Myocyte (in vitro differentiated cells): ENCODE measurements at regions not wholly inside any gene's neighbourhood (a gene's known extent, or its start where the extent isn't known, plus 50 kb on each side); places are given as distances from the start of the nearest gene placed in this dataset.
"Not testable (repeated sequence)": the region's sequence is repeated elsewhere in the genome, so short reads cannot be mapped to it uniquely, and the experiment has no call there.

Source experiments
- DNase-seq: peaks from one replicate; pipeline ENCODE4 v3.0.0-alpha.2; 2012; ENCODE audit warnings: low read depth

- no peak for DNase-seq
Measured at GRCh38 chr10:124171561-124171960, 78.2 kb upstream of the CHST15 start.

- no peak for DNase-seq
Measured at GRCh38 chr10:124170631-124171030, 77.2 kb upstream of the CHST15 start.

DNA sequence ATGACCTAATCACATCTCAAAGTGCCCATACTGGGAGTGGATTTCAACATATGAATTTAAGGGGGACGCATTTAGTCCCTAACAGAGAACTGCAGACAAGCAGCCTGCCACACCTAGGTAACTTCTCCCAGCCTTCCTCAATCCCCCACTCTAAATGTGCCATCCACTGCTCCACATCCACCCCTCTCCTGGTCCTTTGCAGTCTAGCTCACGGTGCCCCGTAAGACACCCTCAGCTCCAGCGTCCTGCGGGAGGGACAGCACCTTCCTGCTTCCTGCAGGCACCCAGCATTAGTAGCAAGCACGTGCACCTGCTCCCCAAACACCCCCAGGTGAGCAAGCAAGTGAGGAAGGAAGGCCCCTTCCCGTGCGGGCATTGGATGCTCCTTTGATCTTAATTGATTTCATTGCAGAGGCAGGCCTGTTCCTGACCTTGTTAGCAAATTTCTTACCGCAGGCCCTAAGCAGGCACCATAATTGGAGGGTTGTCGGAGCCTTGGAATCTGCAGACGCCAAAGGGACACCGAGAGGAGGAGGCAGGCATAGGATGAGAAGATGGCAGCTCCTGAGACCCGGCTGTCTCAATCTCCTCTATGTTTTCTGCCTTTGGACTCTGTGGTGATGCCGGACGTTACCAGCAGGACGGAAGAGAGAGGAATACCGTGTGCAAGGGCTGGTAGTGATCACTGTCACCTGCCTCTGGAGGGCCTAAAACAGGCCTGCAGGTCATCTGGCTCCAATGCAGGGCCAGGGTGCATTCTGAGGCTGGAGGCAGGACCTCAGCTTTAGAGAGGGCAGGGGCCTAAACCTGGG lies 75.8 kb upstream of the CHST15 start:
- no peak for DNase-seq

DNA sequence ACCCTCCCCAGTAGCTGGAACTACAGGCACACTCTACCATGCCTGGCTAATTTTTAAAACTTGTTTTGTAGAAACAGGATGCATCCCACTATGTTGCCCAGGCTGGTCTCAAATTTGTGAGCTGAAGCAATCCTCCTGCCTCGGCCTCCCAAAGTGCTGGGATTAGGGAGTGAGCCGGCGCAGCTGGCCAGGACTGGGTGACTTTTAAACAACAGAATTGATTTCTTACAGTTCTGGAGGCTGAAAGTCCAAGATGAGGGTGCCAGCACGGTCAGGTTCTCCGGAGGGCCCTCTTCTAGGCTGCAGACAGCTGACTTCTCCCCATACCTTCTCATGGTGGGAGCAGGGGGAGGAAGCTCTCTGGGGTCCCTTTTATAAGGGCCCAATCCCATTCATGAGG lies 75.2 kb upstream of the CHST15 start:
- no peak for DNase-seq

DNA sequence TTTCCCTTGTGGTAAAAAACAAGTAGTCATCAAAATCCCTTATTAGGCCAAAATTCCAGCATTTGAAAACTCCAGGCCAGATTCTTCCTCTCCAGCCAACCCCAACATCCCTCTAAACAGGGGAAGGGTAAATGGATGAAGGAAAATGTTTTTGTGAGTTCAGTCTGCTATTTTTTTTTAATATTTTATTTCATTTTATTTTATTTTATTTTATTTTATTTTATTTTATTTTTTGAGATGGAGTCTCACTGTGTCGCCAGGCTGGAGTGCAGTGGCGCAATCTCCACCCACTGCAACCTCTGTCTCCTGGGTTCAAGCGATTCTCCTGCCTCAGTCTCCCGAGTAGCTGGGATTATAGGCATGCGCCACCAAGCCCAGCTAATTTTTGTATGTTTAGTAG lies 74.5 kb upstream of the CHST15 start:
- not testable (repeated sequence) for DNase-seq

- DNase-seq = no peak
Measured at GRCh38 chr10:124166431-124167125, 73.2 kb upstream of the CHST15 start.

- no peak for DNase-seq
Measured at GRCh38 chr10:124165827-124166226, 72.4 kb upstream of the CHST15 start.

DNA sequence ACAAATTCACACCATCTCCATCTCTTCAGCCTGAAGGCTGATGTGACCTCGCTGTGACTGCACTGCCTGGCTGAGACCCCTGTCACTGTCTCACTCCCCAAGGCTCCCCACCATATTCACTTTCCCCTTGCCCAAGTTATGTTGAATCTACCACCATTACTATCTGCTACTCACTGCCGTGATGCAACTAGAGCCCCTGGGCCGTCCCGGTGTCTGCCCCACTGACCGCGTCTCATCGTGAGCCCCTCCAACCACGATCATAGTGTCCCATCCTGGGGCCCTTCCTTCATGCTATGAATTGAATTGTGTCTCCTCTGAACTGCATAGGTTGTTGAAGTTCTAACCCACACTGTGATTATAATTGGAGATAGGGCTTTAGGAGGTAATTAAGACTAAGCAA lies 71.9 kb upstream of the CHST15 start:
- no peak for DNase-seq

GRCh38 chr10:124164264-124164663 lies 70.9 kb upstream of the CHST15 start:
- peak; percentile 91 for DNase-seq

GRCh38 chr10:124162774-124163354 lies 69.5 kb upstream of the CHST15 start:
- peak; percentile 69 for DNase-seq

DNA sequence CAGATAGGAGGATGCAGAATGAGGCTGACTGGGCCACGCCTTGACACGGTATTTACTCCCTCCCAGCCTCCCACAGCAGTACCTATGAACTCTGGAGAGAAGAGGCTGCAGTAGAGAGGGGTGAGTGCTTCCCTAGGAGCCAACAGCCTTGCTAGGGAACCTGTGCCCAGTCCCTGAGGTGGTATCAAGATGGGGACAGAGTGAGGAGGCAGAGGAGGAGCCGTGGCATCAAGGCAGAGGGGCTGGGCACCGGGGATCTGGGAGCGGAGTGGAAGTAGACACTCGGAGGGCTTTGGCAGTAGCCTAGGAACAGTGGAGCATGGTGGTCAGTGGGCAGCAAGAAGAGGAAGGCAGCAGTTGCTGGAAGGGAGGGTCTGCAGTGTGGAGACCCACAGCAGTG lies 68.7 kb upstream of the CHST15 start:
- no peak for DNase-seq

DNA sequence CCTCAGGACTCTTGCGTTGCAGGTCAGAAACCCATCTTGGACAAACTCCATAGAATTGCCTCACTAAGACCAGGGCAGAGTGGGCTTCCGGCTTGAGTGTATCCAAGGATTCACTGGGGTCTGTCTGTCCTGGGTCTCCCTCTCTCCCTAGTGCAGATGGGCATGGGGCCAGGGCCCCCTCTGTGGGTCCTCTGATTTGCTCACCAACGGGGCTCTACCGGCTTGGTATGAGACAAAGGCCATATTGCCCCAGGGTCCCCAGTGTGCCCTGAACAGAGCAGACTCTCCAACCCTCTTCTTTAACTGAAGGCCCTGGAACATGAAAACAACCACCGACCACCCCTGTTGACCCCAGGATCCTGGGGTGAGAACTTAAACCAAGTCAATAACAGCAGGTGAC lies 68.2 kb upstream of the CHST15 start:
- no peak for DNase-seq

DNA sequence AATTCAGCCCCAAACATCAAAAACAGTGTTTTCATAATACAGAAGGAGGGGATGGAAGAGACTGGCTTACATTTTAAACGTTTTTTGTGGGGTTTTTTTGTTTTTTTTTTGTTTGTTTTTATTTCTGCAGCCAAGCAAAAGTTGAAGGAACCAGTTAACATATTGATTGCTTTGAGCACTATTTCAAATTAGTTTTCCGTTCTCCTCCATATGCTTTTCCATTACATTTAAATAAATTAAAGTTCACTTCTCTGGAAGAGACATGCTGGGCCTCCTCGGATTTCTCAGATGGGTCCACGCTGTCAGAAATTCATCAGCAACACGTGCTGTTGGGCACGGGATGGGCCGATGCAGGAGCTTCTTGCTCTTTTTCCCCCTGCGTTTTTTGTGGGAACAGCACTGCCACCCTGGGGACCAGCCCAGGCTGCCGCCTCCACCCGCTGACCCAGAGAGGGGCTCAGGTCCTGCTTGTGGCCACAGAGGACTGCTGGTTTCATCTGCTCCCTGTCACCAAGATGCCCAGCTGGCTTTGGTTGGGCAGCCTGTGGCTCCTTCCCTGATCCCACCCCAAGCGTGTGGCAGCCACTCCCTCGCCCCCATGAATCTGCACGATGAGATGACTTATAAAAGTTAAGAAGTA lies 67.7 kb upstream of the CHST15 start:
- DNase-seq = peak; percentile 85

- no peak for DNase-seq
Measured at GRCh38 chr10:124160176-124160575, 66.8 kb upstream of the CHST15 start.

DNA sequence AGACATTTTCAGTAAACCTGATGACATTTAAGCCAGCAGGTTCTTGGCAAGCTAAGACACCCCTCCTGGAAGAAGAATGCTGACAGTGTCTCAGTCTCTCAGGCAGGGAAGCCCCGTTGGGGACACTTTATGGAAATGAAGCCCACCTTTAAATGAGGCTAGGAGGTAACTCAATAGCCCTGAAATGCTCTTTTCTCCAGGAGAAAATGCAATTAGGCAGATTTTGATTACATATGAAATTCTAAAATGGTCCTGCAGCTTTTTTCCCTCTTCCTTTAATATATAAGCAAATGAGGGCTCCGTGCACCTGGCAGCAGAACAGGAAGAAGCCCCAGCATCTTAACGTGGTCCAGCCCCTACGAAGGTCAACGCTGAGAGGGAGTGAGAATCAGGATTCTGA lies 65.8 kb upstream of the CHST15 start:
- DNase-seq = no peak

DNA sequence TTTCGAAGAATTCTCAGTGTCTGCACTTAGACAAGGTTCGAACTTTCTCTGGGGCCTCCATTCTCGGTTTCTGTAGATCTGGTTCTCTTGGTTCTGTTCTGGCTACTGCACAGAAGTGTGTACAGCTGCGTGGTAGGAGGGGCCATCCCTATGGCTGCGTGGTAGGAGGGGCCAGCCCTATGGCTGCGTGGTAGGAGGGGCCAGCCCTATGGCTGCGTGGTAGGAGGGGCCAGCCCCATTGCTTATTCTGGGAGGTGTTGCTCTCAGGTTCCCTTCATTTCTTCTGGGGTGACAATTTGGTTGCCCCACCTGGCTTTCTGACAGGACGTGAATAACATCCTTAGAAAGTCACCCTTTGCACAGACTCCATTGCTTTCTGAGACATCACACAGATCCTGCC lies 65.2 kb upstream of the CHST15 start:
- no peak for DNase-seq

GRCh38 chr10:124157271-124157681 lies 63.9 kb upstream of the CHST15 start:
- DNase-seq = peak; percentile 64

DNA sequence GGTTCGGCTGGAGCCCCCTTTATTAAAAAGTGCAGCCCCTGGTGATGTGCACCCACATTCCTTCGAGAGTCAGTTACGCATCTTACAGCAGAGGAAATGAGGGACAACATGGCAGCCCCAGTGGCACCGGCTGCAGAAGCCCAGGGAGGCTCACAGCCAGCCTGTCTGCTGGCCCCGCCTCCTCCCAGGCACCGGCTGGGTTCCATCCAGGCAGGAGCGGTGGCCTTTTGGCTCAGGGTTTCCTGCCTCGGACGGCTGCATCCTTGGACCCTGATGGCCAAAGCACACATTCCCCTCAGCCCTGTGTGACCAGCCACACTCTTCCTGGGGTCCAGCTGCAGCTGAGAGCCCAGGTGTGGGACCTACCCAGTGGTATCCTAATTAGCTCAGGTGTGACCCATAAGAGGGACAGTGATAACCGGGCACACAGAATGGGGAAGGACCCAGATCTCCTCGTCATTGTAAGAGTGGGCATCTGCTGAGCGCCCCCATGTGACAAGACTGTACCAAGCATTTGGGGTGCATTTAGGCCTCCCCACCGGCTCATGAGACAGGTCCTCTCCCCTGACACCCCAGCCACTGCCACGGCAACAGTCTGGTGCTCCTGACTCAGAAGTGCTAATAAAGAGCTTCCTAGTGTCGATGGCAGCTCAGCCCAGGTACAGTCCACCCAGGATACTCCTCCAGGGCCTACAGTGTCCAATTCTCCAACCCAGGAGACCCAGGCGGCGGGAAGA lies 63.3 kb upstream of the CHST15 start:
- DNase-seq = no peak

DNA sequence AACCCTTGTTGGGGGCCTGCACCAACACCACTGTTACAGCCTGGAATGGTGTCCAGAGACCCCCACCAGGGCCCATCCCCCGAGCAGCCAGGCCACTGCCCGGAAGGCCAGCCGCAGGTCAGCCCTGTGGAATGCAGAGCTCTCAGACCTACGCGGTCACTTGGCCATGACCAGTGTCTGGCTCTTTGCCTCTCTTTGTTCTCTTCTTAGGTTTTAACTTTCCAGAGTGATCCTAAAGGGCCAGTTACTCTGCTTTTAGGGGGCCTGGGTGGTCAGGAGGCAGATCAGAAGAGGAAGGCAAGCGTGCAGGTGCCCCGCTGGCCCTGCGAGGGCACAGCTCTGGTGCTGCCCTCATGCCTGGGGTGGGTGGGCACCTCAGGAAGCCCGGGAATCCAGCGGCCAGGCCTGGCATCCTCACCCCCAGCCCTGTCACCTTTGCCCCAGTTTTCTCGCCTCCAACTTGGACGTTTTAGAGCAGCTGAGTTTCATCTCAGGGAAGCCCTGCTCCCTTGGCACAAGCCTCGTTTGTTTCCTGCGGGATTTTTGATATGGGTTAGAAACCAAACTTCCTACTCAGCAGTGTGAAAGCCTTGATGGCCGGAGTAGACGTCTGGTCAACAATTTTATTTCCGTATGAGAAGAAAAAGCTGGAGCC lies 62.5 kb upstream of the CHST15 start:
- DNase-seq = peak; percentile 92

DNA sequence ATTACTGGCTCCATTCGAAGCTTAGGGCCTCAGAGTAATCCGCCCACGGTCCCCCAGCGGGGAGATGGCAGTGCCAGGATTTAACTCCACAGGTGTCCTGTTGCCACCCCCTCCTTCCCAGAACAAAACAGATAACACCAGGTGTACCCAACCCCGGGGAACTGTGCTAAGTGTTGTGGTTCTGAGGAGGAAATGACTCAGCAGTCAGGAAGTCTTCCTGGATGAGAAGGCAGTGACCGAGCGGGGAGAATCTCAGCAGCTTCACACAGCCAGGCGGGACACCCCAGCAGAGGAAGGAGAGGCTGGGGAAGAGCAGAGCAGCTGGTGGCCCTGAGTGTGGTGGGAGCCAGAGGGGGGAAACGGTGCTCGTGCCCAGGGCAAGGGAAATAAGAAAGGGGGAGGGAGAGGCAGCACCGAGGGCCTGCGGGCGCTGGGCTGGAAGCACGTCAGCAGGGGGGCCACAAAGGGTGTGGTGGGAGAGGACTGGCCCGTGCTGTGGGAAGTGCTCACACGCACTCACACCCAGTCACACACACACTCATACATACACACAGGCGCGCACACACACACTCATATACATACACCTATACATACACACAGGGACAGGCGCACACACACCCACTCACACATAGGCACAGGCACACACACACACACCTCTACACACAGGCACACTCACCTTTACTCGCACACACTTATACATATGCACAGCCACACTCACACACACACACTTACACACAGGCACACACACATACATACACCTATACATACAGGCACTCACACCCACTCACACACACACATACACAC lies 59.8 kb upstream of the CHST15 start:
- peak; percentile 99 for DNase-seq
